H1 (cell line): ENCODE measurements at regions not wholly inside any gene's neighbourhood (a gene's known extent, or its start where the extent isn't known, plus 50 kb on each side); places are given as distances from the start of the nearest gene placed in this dataset.
"Not testable (repeated sequence)": the region's sequence is repeated elsewhere in the genome, so short reads cannot be mapped to it uniquely, and the experiment has no call there.

Experiments
- CTCF ChIA-PET: fragments of 300-600 bp; sonication (Branson Sonifier 250); formaldehyde crosslinking; loops from one replicate; lab custom pipeline; 2021; ENCODE audit not compliant: partially characterized antibody; lab: Charles Lee
- POLR2A ChIA-PET: fragments of 300-600 bp; sonication (Branson Sonifier 250); formaldehyde crosslinking; loops from one replicate; lab custom pipeline; 2021; ENCODE audit warnings: inconsistent platforms; ENCODE audit not compliant: partially characterized antibody; lab: Charles Lee
- DNase-seq, 2 experiments: peaks; one replicate each; pipeline versions ENCODE4 v3.0.0 to v3.0.0-alpha.2; 2010 to 2022; ENCODE audit warnings: low spot score in 2 of 2, low read depth in 1 of 2, mixed read lengths in 1 of 2
- FAIRE-seq: peaks from 2 replicates; lab custom pipeline; 2011; peaks lifted over from hg19 to GRCh38; lab: Jason Lieb, UNC
- H2AFZ ChIP-seq: 2 replicates; pipeline ENCODE4 v1.8.1; 2012; ENCODE audit warnings: low read length, inconsistent platforms
- H2AK5ac ChIP-seq: 2 replicates; pipeline ENCODE4 v1.6.1; 2013; ENCODE audit warnings: low read depth, low read length
- H2BK120ac ChIP-seq: replicated peaks from 2 replicates; pipeline ENCODE3; 2013; ENCODE audit warnings: low read depth, low read length, inconsistent platforms
- H2BK12ac ChIP-seq: 2 replicates; pipeline ENCODE4 v1.6.1; 2013; ENCODE audit warnings: low read depth, low read length
- H2BK15ac ChIP-seq: 2 replicates; pipeline ENCODE4 v1.6.1; 2013; ENCODE audit warnings: low read length
- H2BK20ac ChIP-seq: 2 replicates; pipeline ENCODE4 v1.6.1; 2013; ENCODE audit warnings: low read length
- H2BK5ac ChIP-seq: 2 replicates; pipeline ENCODE4 v1.6.1; 2013; ENCODE audit warnings: low read depth, low read length
- H3K14ac ChIP-seq: 2 replicates; pipeline ENCODE4 v1.6.1; 2013; ENCODE audit warnings: inconsistent platforms; ENCODE audit not compliant: insufficient read length
- H3K18ac ChIP-seq: 2 replicates; pipeline ENCODE4 v1.6.1; 2013; ENCODE audit warnings: low read length; ENCODE audit errors: extremely low read depth
- H3K23ac ChIP-seq: 2 replicates; pipeline ENCODE4 v1.6.1; 2013; ENCODE audit warnings: inconsistent platforms; ENCODE audit not compliant: insufficient read length
- H3K23me2 ChIP-seq: 2 replicates; pipeline ENCODE4 v1.6.1; 2013; ENCODE audit warnings: low read depth, low read length
- H3K27ac ChIP-seq: 2 replicates; pipeline ENCODE4 v1.6.1; 2011; ENCODE audit warnings: low read depth, low read length, inconsistent platforms
- H3K27me3 ChIP-seq, 4 experiments: replicated peaks in 1 of 4; 1 replicate in 1 of 4; 2 replicates in 3 of 4; pipeline versions ENCODE4 v1.6.1 to v1.8.1; 2011 to 2013; ENCODE audit warnings: low read length in 3 of 4, mild to moderate bottlenecking in 3 of 4, inconsistent platforms in 2 of 4, mixed read lengths in 2 of 4, moderate library complexity in 1 of 4; ENCODE audit not compliant: control insufficient read depth in 3 of 4, insufficient read depth in 3 of 4; ENCODE audit errors: extremely low read depth in 1 of 4
- H3K36me3 ChIP-seq, 4 experiments: 2 replicates each; pipeline versions ENCODE4 v1.6.1 to v1.8.1; 2011 to 2013; ENCODE audit warnings: mild to moderate bottlenecking in 4 of 4, low read length in 3 of 4, moderate library complexity in 2 of 4, control low read depth in 1 of 4, inconsistent platforms in 1 of 4; ENCODE audit not compliant: insufficient read depth in 4 of 4, control insufficient read depth in 2 of 4
- H3K4ac ChIP-seq: replicated peaks from 2 replicates; pipeline ENCODE3; 2013; ENCODE audit warnings: low read length, low read depth, mixed read lengths, inconsistent platforms; ENCODE audit not compliant: insufficient read length
- H3K4me1 ChIP-seq, 4 experiments: replicated peaks in 1 of 4; 1 replicate in 1 of 4; 2 replicates in 3 of 4; pipeline versions ENCODE4 v1.6.1 to v1.8.1; 2011 to 2013; ENCODE audit warnings: low read length in 3 of 4, inconsistent platforms in 2 of 4, mixed read lengths in 1 of 4; ENCODE audit not compliant: insufficient read depth in 4 of 4, control insufficient read depth in 3 of 4
- H3K4me2 ChIP-seq, 2 experiments: 2 replicates each; pipeline versions ENCODE4 v1.6.1 to v1.8.1; 2011 to 2013; ENCODE audit warnings: low read depth in 2 of 2, low read length in 2 of 2, control low read depth in 1 of 2, inconsistent platforms in 1 of 2, mild to moderate bottlenecking in 1 of 2; ENCODE audit not compliant: insufficient read depth in 1 of 2
- H3K4me3 ChIP-seq, 4 experiments: fragments of 200-600, 300-600 bp in 1 of 4; sonication (generic), shearing (Covaris generic), sonication (Bioruptor Twin) in 1 of 4; 2 replicates each; pipeline versions ENCODE4 v1.5.1 to v1.8.1; 2011 to 2016; ENCODE audit warnings: low read length in 4 of 4, low read depth in 3 of 4, control low read depth in 2 of 4, inconsistent platforms in 2 of 4, mild to moderate bottlenecking in 2 of 4, mixed read lengths in 1 of 4, moderate library complexity in 1 of 4; ENCODE audit not compliant: insufficient read depth in 2 of 4; ENCODE audit errors: extremely low read depth in 1 of 4
- H3K56ac ChIP-seq: replicated peaks from 2 replicates; pipeline ENCODE3; 2013; ENCODE audit warnings: low read depth, mild to moderate bottlenecking, mixed read lengths, low read length, inconsistent platforms; ENCODE audit not compliant: insufficient read length
- H3K79me1 ChIP-seq: 2 replicates; pipeline ENCODE4 v1.6.1; 2013; ENCODE audit warnings: low read depth, low read length, control low read depth
- H3K79me2 ChIP-seq, 2 experiments: 2 replicates each; pipeline versions ENCODE4 v1.6.1 to v1.8.1; 2012 to 2013; ENCODE audit warnings: low read length in 2 of 2, mild to moderate bottlenecking in 2 of 2, inconsistent platforms in 1 of 2; ENCODE audit not compliant: insufficient read depth in 2 of 2, control insufficient read depth in 1 of 2
- H3K9ac ChIP-seq, 4 experiments: replicated peaks in 1 of 4; 1 replicate in 1 of 4; 2 replicates in 3 of 4; pipeline versions ENCODE4 v1.6.1 to v1.8.1; 2011 to 2013; ENCODE audit warnings: low read depth in 3 of 4, low read length in 3 of 4, control low read depth in 2 of 4, mild to moderate bottlenecking in 2 of 4, moderate library complexity in 2 of 4, inconsistent platforms in 1 of 4; ENCODE audit errors: extremely low read depth in 1 of 4
- H3K9me3 ChIP-seq, 2 experiments: 2 replicates each; pipeline versions ENCODE4 v1.6.1 to v1.8.1; 2012 to 2013; ENCODE audit warnings: mild to moderate bottlenecking in 2 of 2, moderate library complexity in 2 of 2, control low read depth in 1 of 2, inconsistent platforms in 1 of 2, low read depth in 1 of 2, low read length in 1 of 2, mixed read lengths in 1 of 2; ENCODE audit not compliant: insufficient read depth in 2 of 2
- H4K20me1 ChIP-seq, 2 experiments: replicated peaks in 1 of 2; 2 replicates each; pipeline versions ENCODE3 to v1.8.1; 2011 to 2013; ENCODE audit warnings: inconsistent platforms in 2 of 2, low read length in 2 of 2, mild to moderate bottlenecking in 1 of 2; ENCODE audit not compliant: insufficient read depth in 2 of 2, control insufficient read depth in 1 of 2
- H4K5ac ChIP-seq: 2 replicates; pipeline ENCODE4 v1.6.1; 2013; ENCODE audit warnings: low read length, low read depth, mixed read lengths, inconsistent platforms; ENCODE audit not compliant: insufficient read length
- H4K8ac ChIP-seq: 2 replicates; pipeline ENCODE4 v1.8.0; 2013; ENCODE audit warnings: mild to moderate bottlenecking, moderate library complexity, low read length, inconsistent platforms; ENCODE audit not compliant: insufficient read depth; ENCODE audit errors: extremely low read depth
- H4K91ac ChIP-seq: replicated peaks from 2 replicates; pipeline ENCODE3; 2013; ENCODE audit warnings: low read length, mixed read lengths, inconsistent platforms; ENCODE audit not compliant: insufficient read length
- WGBS, 2 experiments: shearing (Covaris generic) in 1 of 2; methylation state at CpG; one replicate each; pipeline versions ENCODE4 v1.1.6 to v1.1.7; 2013 to 2015; ENCODE audit warnings: low lambda C conversion rate in 2 of 2, mixed read lengths in 2 of 2, inconsistent platforms in 1 of 2, low coverage in 1 of 2, missing lambda C conversion rate in 1 of 2; ENCODE audit not compliant: insufficient replicate concordance in 2 of 2, insufficient coverage in 1 of 2, insufficient read length in 1 of 2; ENCODE audit errors: extremely low coverage in 1 of 2, missing lambda C conversion rate in 1 of 2; 5-methylcytosine and 5-hydroxymethylcytosine counted together

DNA sequence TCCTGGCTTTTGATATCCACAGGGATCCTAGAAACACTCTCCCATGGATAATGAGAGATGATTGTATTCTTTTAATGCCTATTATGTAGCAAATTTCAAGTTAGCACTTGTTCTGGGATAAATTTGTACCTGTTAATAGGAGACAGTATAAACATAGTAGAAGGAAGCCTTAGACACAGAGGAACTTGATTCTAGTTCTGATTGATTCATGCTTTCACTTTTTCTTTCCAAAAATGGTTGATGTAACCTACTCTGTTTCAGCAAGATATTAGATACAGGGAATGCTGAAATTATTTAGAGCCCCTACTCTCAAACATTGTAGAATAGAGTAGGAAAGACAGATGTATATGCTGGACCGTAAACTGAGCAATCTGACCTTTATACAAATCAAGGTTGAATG lies 85.3 kb upstream of the RGPD2 start:
- H4K5ac ChIP-seq, H3K79me1 ChIP-seq, H3K23me2 ChIP-seq, POLR2A ChIA-PET, H3K9me3 ChIP-seq, H2BK120ac ChIP-seq, H2BK12ac ChIP-seq, H2BK5ac ChIP-seq, H3K56ac ChIP-seq, H2BK20ac ChIP-seq, H3K27ac ChIP-seq, H3K4ac ChIP-seq, H4K91ac ChIP-seq, H2AFZ ChIP-seq, CTCF ChIA-PET, H3K4me2 ChIP-seq, H2BK15ac ChIP-seq, DNase-seq, H3K4me3 ChIP-seq, H3K23ac ChIP-seq, H3K36me3 ChIP-seq, FAIRE-seq, H3K9ac ChIP-seq, H3K18ac ChIP-seq, H3K79me2 ChIP-seq, H4K8ac ChIP-seq, H3K14ac ChIP-seq, H4K20me1 ChIP-seq, H3K27me3 ChIP-seq, H2AK5ac ChIP-seq, H3K4me1 ChIP-seq: not testable (repeated sequence)
- no CpG with 5 or more reads among the region's 1 CpG for WGBS, 2 experiments

DNA sequence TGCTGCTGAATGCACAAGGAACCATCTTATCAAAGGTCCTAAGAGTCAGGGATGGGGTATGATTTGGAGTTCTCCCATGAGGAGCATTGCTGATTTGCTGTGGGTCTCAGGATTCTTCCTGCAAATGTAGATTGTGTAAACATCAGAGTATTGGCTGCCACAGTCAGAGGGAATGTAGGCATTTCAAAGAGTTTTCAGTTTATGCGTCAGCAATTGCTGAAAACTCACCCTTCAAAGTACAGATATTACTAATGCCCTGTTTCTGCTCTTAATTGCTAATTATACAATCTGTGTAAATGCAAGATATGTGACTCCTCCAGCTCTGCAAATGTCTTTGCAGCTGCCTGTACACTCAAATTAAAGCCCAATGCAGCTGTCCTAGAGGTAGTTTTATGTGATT lies 83.4 kb upstream of the RGPD2 start:
- H2BK15ac ChIP-seq, H3K79me1 ChIP-seq, H3K79me2 ChIP-seq, H3K27ac ChIP-seq, H2BK120ac ChIP-seq, H4K5ac ChIP-seq, H3K4ac ChIP-seq, CTCF ChIA-PET, H3K9me3 ChIP-seq, H3K23me2 ChIP-seq, H3K4me2 ChIP-seq, H3K9ac ChIP-seq, H4K8ac ChIP-seq, H3K56ac ChIP-seq, H3K4me1 ChIP-seq, H2AK5ac ChIP-seq, H3K23ac ChIP-seq, POLR2A ChIA-PET, H2AFZ ChIP-seq, H3K27me3 ChIP-seq, H2BK5ac ChIP-seq, H4K91ac ChIP-seq, H2BK20ac ChIP-seq, H3K14ac ChIP-seq, H3K36me3 ChIP-seq, H3K4me3 ChIP-seq, H2BK12ac ChIP-seq, H3K18ac ChIP-seq, DNase-seq, H4K20me1 ChIP-seq: not testable (repeated sequence)
- FAIRE-seq, result peak; percentile 7
- 83% methylated on average over 1 of the region's 1 CpG; no CpG with 5 or more reads in 1 of the 2 experiments for WGBS, 2 experiments
